ENCODE measurements at regions not wholly inside any gene's neighbourhood (a gene's known extent, or its start where the extent isn't known, plus 50 kb on each side); places are given as distances from the start of the nearest gene placed in this dataset.

GRCh38 chr10:9239298-9239697 lies 1184.8 kb downstream of the GATA3 start:
- TF ChIP-seq, protein P1, sequence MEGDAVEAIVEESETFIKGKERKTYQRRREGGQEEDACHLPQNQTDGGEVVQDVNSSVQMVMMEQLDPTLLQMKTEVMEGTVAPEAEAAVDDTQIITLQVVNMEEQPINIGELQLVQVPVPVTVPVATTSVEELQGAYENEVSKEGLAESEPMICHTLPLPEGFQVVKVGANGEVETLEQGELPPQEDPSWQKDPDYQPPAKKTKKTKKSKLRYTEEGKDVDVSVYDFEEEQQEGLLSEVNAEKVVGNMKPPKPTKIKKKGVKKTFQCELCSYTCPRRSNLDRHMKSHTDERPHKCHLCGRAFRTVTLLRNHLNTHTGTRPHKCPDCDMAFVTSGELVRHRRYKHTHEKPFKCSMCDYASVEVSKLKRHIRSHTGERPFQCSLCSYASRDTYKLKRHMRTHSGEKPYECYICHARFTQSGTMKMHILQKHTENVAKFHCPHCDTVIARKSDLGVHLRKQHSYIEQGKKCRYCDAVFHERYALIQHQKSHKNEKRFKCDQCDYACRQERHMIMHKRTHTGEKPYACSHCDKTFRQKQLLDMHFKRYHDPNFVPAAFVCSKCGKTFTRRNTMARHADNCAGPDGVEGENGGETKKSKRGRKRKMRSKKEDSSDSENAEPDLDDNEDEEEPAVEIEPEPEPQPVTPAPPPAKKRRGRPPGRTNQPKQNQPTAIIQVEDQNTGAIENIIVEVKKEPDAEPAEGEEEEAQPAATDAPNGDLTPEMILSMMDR (IDR thresholded peaks at IDR 0.05; ENCODE audit: insufficient read depth, low read depth, low read length): no peak
- H3K4me3 ChIP-seq (ENCODE audit: low read depth, low read length): no peak overlapping the region
- no peak for DNase-seq (ENCODE audit: low read depth)

GRCh38 chr10:9243941-9244411 lies 1189.5 kb downstream of the GATA3 start:
- no peak for DNase-seq (ENCODE audit: low read depth)
- TF ChIP-seq, protein P1 (IDR thresholded peaks at IDR 0.05; ENCODE audit: insufficient read depth, low read depth, low read length): no peak
- no peak overlapping the region for H3K4me3 ChIP-seq (ENCODE audit: low read depth, low read length)

- TF ChIP-seq, protein P1 (IDR thresholded peaks at IDR 0.05; ENCODE audit: insufficient read depth, low read depth, low read length): no peak
- no peak overlapping the region for H3K4me3 ChIP-seq (ENCODE audit: low read depth, low read length)
- no peak for DNase-seq (ENCODE audit: low read depth)
Observed at GRCh38 chr10:9244864-9245263, 1190.4 kb downstream of the GATA3 start.

GRCh38 chr10:9253121-9253520 lies 1198.6 kb downstream of the GATA3 start:
- TF ChIP-seq, protein P1 (IDR thresholded peaks at IDR 0.05; ENCODE audit: insufficient read depth, low read depth, low read length): no peak
- peak; percentile 11 for DNase-seq (ENCODE audit: low read depth)
- H3K4me3 ChIP-seq (ENCODE audit: low read depth, low read length): no peak overlapping the region

DNA sequence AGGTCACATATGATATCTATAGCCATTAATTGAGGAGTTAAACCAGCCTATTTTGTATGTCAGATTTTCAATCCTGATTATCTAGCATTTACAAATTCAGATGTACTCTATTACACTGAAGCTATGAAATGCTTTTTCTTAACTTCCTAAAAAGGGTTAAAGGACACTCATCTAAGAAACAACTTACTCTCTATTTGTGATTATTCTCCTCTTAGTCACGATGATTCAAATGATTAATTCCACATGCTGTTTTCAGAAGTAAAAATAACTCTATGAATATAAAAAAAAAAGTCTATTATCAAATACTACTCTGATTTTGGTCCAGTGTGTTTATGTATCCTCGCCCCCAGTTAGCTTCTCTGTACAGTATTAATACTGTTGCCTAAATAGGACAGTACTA lies 1199.9 kb downstream of the GATA3 start:
- TF ChIP-seq, protein P1 (IDR thresholded peaks at IDR 0.05; ENCODE audit: insufficient read depth, low read depth, low read length): no peak
- DNase-seq (ENCODE audit: low read depth): peak; percentile 30
- H3K4me3 ChIP-seq (ENCODE audit: low read depth, low read length): no peak overlapping the region

DNA sequence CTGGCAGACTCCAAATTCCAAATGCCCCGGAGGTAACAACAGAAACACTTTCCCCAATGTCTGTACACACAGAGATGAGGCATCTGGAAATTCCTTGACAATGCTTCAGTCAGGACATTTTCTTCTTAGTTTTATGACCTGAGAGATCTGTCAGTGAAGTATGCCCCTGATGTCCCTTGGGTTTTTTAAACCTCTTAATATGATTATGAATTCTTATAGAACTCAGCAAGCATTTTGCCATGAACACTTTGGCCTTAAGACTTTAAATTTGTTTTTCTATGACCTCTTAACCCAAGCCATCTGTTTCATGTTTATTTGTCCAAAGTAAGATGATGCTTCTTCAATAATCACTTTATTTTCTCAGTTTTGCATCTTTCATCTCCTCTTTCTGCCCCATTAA lies 1206.2 kb downstream of the GATA3 start:
- no peak overlapping the region for H3K4me3 ChIP-seq (ENCODE audit: low read depth, low read length)
- TF ChIP-seq, protein P1 (IDR thresholded peaks at IDR 0.05; ENCODE audit: insufficient read depth, low read depth, low read length): no peak
- no peak for DNase-seq (ENCODE audit: low read depth)

GRCh38 chr10:9262770-9263169 lies 1208.3 kb downstream of the GATA3 start:
- no peak overlapping the region for H3K4me3 ChIP-seq (ENCODE audit: low read depth, low read length)
- TF ChIP-seq, protein P1 (IDR thresholded peaks at IDR 0.05; ENCODE audit: insufficient read depth, low read depth, low read length): no peak
- no peak for DNase-seq (ENCODE audit: low read depth)
